IPS-20b (cell line): ENCODE measurements at regions not wholly inside any gene's neighbourhood (a gene's known extent, or its start where the extent isn't known, plus 50 kb on each side); places are given as distances from the start of the nearest gene placed in this dataset.

ENCODE experiments used
- H3K27ac ChIP-seq: one replicate; pipeline ENCODE4 v1.5.1; 2013; ENCODE audit warnings: low read length
- H3K27me3 ChIP-seq: 2 replicates; pipeline ENCODE4 v1.6.1; 2013; ENCODE audit warnings: mild to moderate bottlenecking, low read length, inconsistent platforms; ENCODE audit not compliant: insufficient read depth
- H3K36me3 ChIP-seq: 2 replicates; pipeline ENCODE4 v1.6.1; 2013; ENCODE audit warnings: low read depth, mild to moderate bottlenecking, inconsistent platforms, low read length, moderate library complexity; ENCODE audit not compliant: insufficient read depth
- H3K4me1 ChIP-seq: 2 replicates; pipeline ENCODE4 v1.6.1; 2013; ENCODE audit warnings: mild to moderate bottlenecking, control low read depth, inconsistent platforms, low read length, moderate library complexity; ENCODE audit not compliant: insufficient read depth
- H3K4me3 ChIP-seq: 2 replicates; pipeline ENCODE4 v1.5.1; 2013; ENCODE audit warnings: mild to moderate bottlenecking, low read length, inconsistent platforms
- H3K9ac ChIP-seq: 2 replicates; pipeline ENCODE4 v1.6.1; 2013; ENCODE audit warnings: low read depth, mild to moderate bottlenecking, inconsistent platforms, low read length, moderate library complexity
- H3K9me3 ChIP-seq: 2 replicates; pipeline ENCODE4 v1.6.1; 2013; ENCODE audit warnings: mild to moderate bottlenecking, low read depth, low read length, inconsistent platforms; ENCODE audit not compliant: insufficient read depth

- Histone ChIP-seq H3K4me3 (no peak overlapping the region), H3K27me3 (peaks cover 15% of the 10 kb centered on the region), H3K9me3 (no peaks in the 10 kb centered on the region), H3K27ac (no peak overlapping the region), H3K9ac (no peak overlapping the region), H3K36me3 (no peaks in the 10 kb centered on the region), H3K4me1 (no peaks in the 10 kb centered on the region)
Observed at GRCh38 chr14:34065236-34065635, 114.4 kb upstream of the EGLN3 start.

GRCh38 chr14:34064349-34064748, 113.5 kb upstream of the EGLN3 start:
- no peak overlapping the region for H3K4me3 ChIP-seq
- H3K36me3 ChIP-seq, result no peaks in the 10 kb centered on the region
- no peaks in the 10 kb centered on the region for H3K9me3 ChIP-seq
- no peaks in the 10 kb centered on the region for H3K4me1 ChIP-seq
- peaks cover 20% of the 10 kb centered on the region for H3K27me3 ChIP-seq
- no peak overlapping the region for H3K9ac ChIP-seq
- H3K27ac ChIP-seq, result no peak overlapping the region

GRCh38 chr14:34063470-34064164, 112.7 kb upstream of the EGLN3 start:
- peaks cover 28% of the 10 kb centered on the region for H3K27me3 ChIP-seq
- no peaks in the 10 kb centered on the region for H3K4me1 ChIP-seq
- H3K36me3 ChIP-seq, result no peaks in the 10 kb centered on the region
- H3K4me3 ChIP-seq, result no peak overlapping the region
- H3K27ac ChIP-seq, result no peak overlapping the region
- H3K9ac ChIP-seq, result no peak overlapping the region
- H3K9me3 ChIP-seq, result no peaks in the 10 kb centered on the region

- Histone ChIP-seq H3K4me1 (no peaks in the 10 kb centered on the region), H3K36me3 (no peaks in the 10 kb centered on the region), H3K9ac (no peak overlapping the region), H3K4me3 (no peak overlapping the region), H3K27ac (no peak overlapping the region), H3K9me3 (no peaks in the 10 kb centered on the region), H3K27me3 (peaks cover 30% of the 10 kb centered on the region)
Observed at GRCh38 chr14:34063042-34063441, 112.2 kb upstream of the EGLN3 start.

- no peak overlapping the region for H3K27ac ChIP-seq
- no peak overlapping the region for H3K9ac ChIP-seq
- no peaks in the 10 kb centered on the region for H3K4me1 ChIP-seq
- H3K36me3 ChIP-seq, result no peaks in the 10 kb centered on the region
- no peaks in the 10 kb centered on the region for H3K9me3 ChIP-seq
- H3K27me3 ChIP-seq, result peaks cover 30% of the 10 kb centered on the region
- H3K4me3 ChIP-seq, result no peak overlapping the region
Observed at GRCh38 chr14:34062353-34062973, 111.6 kb upstream of the EGLN3 start.

- Histone ChIP-seq H3K4me3 (peak overlapping the region; percentile 62), H3K9ac (peak overlapping the region; percentile 59; the same call in 1 of the 2 replicates), H3K9me3 (no peaks in the 10 kb centered on the region), H3K27me3 (peaks cover 30% of the 10 kb centered on the region), H3K27ac (no peak overlapping the region), H3K4me1 (no peaks in the 10 kb centered on the region), H3K36me3 (no peaks in the 10 kb centered on the region)
Observed at GRCh38 chr14:34060651-34060999, 109.8 kb upstream of the EGLN3 start.

GRCh38 chr14:34059925-34060650, 109.2 kb upstream of the EGLN3 start:
- Histone ChIP-seq H3K27me3 (peaks cover 30% of the 10 kb centered on the region), H3K4me3 (peak overlapping the region; percentile 62), H3K9ac (peak overlapping the region; percentile 59; the same call in 1 of the 2 replicates), H3K9me3 (no peaks in the 10 kb centered on the region), H3K27ac (no peak overlapping the region), H3K36me3 (no peaks in the 10 kb centered on the region), H3K4me1 (no peaks in the 10 kb centered on the region)

- peaks cover 30% of the 10 kb centered on the region for H3K27me3 ChIP-seq
- H3K9ac ChIP-seq, result peak overlapping the region; percentile 59; the same call in 1 of the 2 replicates
- no peaks in the 10 kb centered on the region for H3K36me3 ChIP-seq
- no peak overlapping the region for H3K27ac ChIP-seq
- H3K4me1 ChIP-seq, result no peaks in the 10 kb centered on the region
- no peaks in the 10 kb centered on the region for H3K9me3 ChIP-seq
- H3K4me3 ChIP-seq, result peak overlapping the region; percentile 62
Observed at GRCh38 chr14:34059037-34059924, 108.4 kb upstream of the EGLN3 start.

GRCh38 chr14:34058510-34058909, 107.6 kb upstream of the EGLN3 start:
- Histone ChIP-seq H3K36me3 (no peaks in the 10 kb centered on the region), H3K4me1 (no peaks in the 10 kb centered on the region), H3K4me3 (no peak overlapping the region), H3K9ac (no peak overlapping the region), H3K9me3 (no peaks in the 10 kb centered on the region), H3K27ac (no peak overlapping the region), H3K27me3 (peaks cover 30% of the 10 kb centered on the region)

GRCh38 chr14:34056046-34056445, 105.2 kb upstream of the EGLN3 start:
- Histone ChIP-seq H3K9ac (no peak overlapping the region), H3K27ac (no peak overlapping the region), H3K9me3 (no peaks in the 10 kb centered on the region), H3K36me3 (no peaks in the 10 kb centered on the region), H3K4me3 (no peak overlapping the region), H3K4me1 (no peaks in the 10 kb centered on the region), H3K27me3 (peaks cover 23% of the 10 kb centered on the region)

- Histone ChIP-seq H3K9me3 (no peaks in the 10 kb centered on the region), H3K9ac (no peak overlapping the region), H3K27me3 (peaks cover 16% of the 10 kb centered on the region), H3K36me3 (no peaks in the 10 kb centered on the region), H3K27ac (no peak overlapping the region), H3K4me1 (no peaks in the 10 kb centered on the region), H3K4me3 (no peak overlapping the region)
Observed at GRCh38 chr14:34055157-34055950, 104.5 kb upstream of the EGLN3 start.
